B cell (primary cell): ENCODE measurements at regions not wholly inside any gene's neighbourhood (a gene's known extent, or its start where the extent isn't known, plus 50 kb on each side); places are given as distances from the start of the nearest gene placed in this dataset.

Experiments used
- ATAC-seq: fragments of 200-7000 bp; cut with Tn5 transposase; one replicate; pipeline ENCODE4 v1.10.0; 2021; ENCODE audit warnings: low read depth, mild to moderate bottlenecking, moderate number of reproducible peaks, moderate library complexity
- CTCF ChIA-PET: fragments of 350-600 bp; sonication (Branson Sonifier 250); formaldehyde crosslinking; loops from one replicate; lab custom pipeline; 2021; ENCODE audit warnings: antibody characterized with exemption, inconsistent platforms; lab: Charles Lee
- POLR2A ChIA-PET: fragments of 350-600 bp; sonication (Branson Sonifier 250); formaldehyde crosslinking; loops from one replicate; lab custom pipeline; 2021; ENCODE audit warnings: antibody characterized with exemption; lab: Charles Lee
- DNase-seq: peaks from one replicate; pipeline ENCODE4 v3.0.0; 2013
- H2AFZ ChIP-seq: 2 replicates; pipeline ENCODE4 v1.6.1; 2012; ENCODE audit warnings: mild to moderate bottlenecking, low read depth, low read length; ENCODE audit not compliant: insufficient read depth, poor library complexity, severe bottlenecking
- H3K27ac ChIP-seq, 2 donors: 1 replicate in 1 of 2; 2 replicates in 1 of 2; pipeline ENCODE4 v1.5.1; 2012 to 2013; ENCODE audit warnings: low read length in 2 of 2, mild to moderate bottlenecking in 2 of 2, moderate library complexity in 1 of 2
- H3K27me3 ChIP-seq, 4 experiments: fragments of 200-600 bp in 1 of 4; sonication (generic) in 1 of 4; replicated peaks in 1 of 4; 1 replicate in 2 of 4; 2 replicates in 2 of 4; pipeline versions ENCODE4 v1.6.1 to v1.7.0; 2013 to 2016; ENCODE audit warnings: low read length in 3 of 4, mild to moderate bottlenecking in 2 of 4, mixed read lengths in 1 of 4, moderate library complexity in 1 of 4; ENCODE audit not compliant: insufficient read depth in 4 of 4, control insufficient read depth in 3 of 4; ENCODE audit errors: control extremely low read depth in 1 of 4
- H3K36me3 ChIP-seq, 2 experiments: replicated peaks in 1 of 2; 1 replicate in 1 of 2; 2 replicates in 1 of 2; pipeline versions ENCODE4 v1.6.1 to v1.7.1; 2013; ENCODE audit warnings: low read length in 1 of 2; ENCODE audit not compliant: insufficient read depth in 2 of 2, control insufficient read depth in 1 of 2; ENCODE audit errors: control extremely low read depth in 1 of 2, extremely low read depth in 1 of 2
- H3K4me1 ChIP-seq, 2 donors: fragments of 200-600 bp in 1 of 2; sonication (generic) in 1 of 2; 1 replicate in 1 of 2; 2 replicates in 1 of 2; pipeline versions ENCODE4 v1.5.1 to v1.6.1; 2013 to 2017; ENCODE audit warnings: low read length in 2 of 2; ENCODE audit not compliant: control insufficient read depth in 2 of 2, insufficient read depth in 2 of 2
- H3K4me2 ChIP-seq: replicated peaks from 2 replicates; pipeline ENCODE3; 2012; ENCODE audit warnings: mild to moderate bottlenecking, low read depth, low read length; ENCODE audit not compliant: poor library complexity, severe bottlenecking
- H3K4me3 ChIP-seq, 5 experiments: fragments of 200-600 bp in 1 of 5; sonication (generic) in 1 of 5; 1 replicate in 3 of 5; 2 replicates in 2 of 5; pipeline versions ENCODE4 v1.5.1 to v1.7.0; 2011 to 2016; ENCODE audit warnings: low read length in 4 of 5, mild to moderate bottlenecking in 4 of 5, low read depth in 2 of 5, control low read depth in 1 of 5, moderate library complexity in 1 of 5; ENCODE audit not compliant: insufficient read depth in 1 of 5; ENCODE audit errors: control extremely low read depth in 1 of 5, extremely low read depth in 1 of 5
- H3K79me2 ChIP-seq: fragments of 200-600 bp; sonication (generic); one replicate; pipeline ENCODE4 v1.6.0; 2016; ENCODE audit warnings: low read length; ENCODE audit not compliant: control insufficient read depth, insufficient read depth
- H3K9ac ChIP-seq: fragments of 200-600 bp; sonication (generic); 2 replicates; pipeline ENCODE4 v1.6.1; 2017; ENCODE audit warnings: mild to moderate bottlenecking, low read length, moderate library complexity
- H3K9me3 ChIP-seq, 3 donors: one replicate each; pipeline versions ENCODE4 v1.6.1 to v1.7.1; 2013; ENCODE audit warnings: low read length in 2 of 3; ENCODE audit not compliant: control insufficient read depth in 2 of 3, insufficient read depth in 1 of 3; ENCODE audit errors: control extremely low read depth in 1 of 3
- H4K20me1 ChIP-seq: 2 replicates; pipeline ENCODE4 v1.6.0; 2012; ENCODE audit warnings: mild to moderate bottlenecking, low read length; ENCODE audit not compliant: insufficient read depth, control insufficient read depth, poor library complexity, severe bottlenecking
- H3K27ac Mint-ChIP-seq: one replicate; pipeline ENCODE4 v1.8.0; 2021; ENCODE audit warnings: mixed read lengths
- H3K27me3 Mint-ChIP-seq: one replicate; pipeline ENCODE4 v1.8.0; 2021; ENCODE audit warnings: mixed read lengths
- H3K4me1 Mint-ChIP-seq: one replicate; pipeline ENCODE4 v1.8.0; 2021; ENCODE audit warnings: mixed read lengths
- H3K4me3 Mint-ChIP-seq: one replicate; pipeline ENCODE4 v1.8.0; 2021; ENCODE audit warnings: mixed read lengths
- H3K9me3 Mint-ChIP-seq: one replicate; pipeline ENCODE4 v1.8.0; 2022; ENCODE audit warnings: mixed read lengths; ENCODE audit not compliant: insufficient read depth
- CTCF ChIP-seq: fragments of 200-600 bp; IDR thresholded peaks from one replicate; pipeline ENCODE4 v1.8.0; 2022; ENCODE audit warnings: antibody characterized with exemption, mild to moderate bottlenecking
- EZH2 ChIP-seq: IDR thresholded peaks from 2 replicates; pipeline ENCODE4 v1.6.1; 2012; ENCODE audit warnings: borderline replicate concordance, low read depth, mild to moderate bottlenecking, moderate library complexity, low read length; ENCODE audit not compliant: insufficient read depth, poor library complexity, severe bottlenecking
- WGBS: methylation state at CpG from one replicate; pipeline ENCODE4 v1.1.5; 2013; ENCODE audit warnings: missing lambda C conversion rate; ENCODE audit not compliant: insufficient coverage; 5-methylcytosine and 5-hydroxymethylcytosine counted together
- intact Hi-C: fragments of 100-400 bp; cut with micrococcal nuclease; formaldehyde crosslinking; loops from one replicate; pipeline ENCODE4 v1.10.0; 2022

GRCh38 chr5:152285764-152286163 is 119.3 kb downstream of the NMUR2 start:
- Histone ChIP-seq H3K79me2 (no peaks in the 10 kb centered on the region), H3K27me3 (peaks cover 0 to 6% (median 2%) of the 10 kb centered on the region in 4 experiments), H3K9me3 (no peaks in the 10 kb centered on the region), H2AFZ (no peak overlapping the region), H3K9ac (no peak overlapping the region), H3K36me3 (no peaks in the 10 kb centered on the region), H3K4me2 (no peak overlapping the region), H3K4me1 (no peaks in the 10 kb centered on the region), H3K27ac (no peak overlapping the region), H3K4me3 (no peak overlapping the region), H4K20me1 (no peaks in the 10 kb centered on the region)
- WGBS, result 67% methylated on average over 2 of the region's 3 CpGs
- no peak for DNase-seq
- Mint-ChIP-seq H3K4me3 (no peak overlapping the region), H3K27ac (no peak overlapping the region), H3K4me1 (no peaks in the 10 kb centered on the region), H3K27me3 (no peaks in the 10 kb centered on the region), H3K9me3 (peaks cover 2% of the 10 kb centered on the region)
- no peak for ATAC-seq
- intact Hi-C loops, result no loop called here
- POLR2A ChIA-PET, result interaction anchor here (0.6 kb wide), 1 partner anchor 10 kb away, joined by 3 read pairs; no protein-coding TSS in a partner anchor
- no peak for TF ChIP-seq EZH2
- no peak for TF ChIP-seq CTCF
- CTCF ChIA-PET, result no interaction called here

GRCh38 chr5:152282331-152282730 is 122.7 kb downstream of the NMUR2 start:
- no peaks in the 10 kb centered on the region for H3K79me2 ChIP-seq
- H3K4me2 ChIP-seq, result no peak overlapping the region
- H4K20me1 ChIP-seq, result no peaks in the 10 kb centered on the region
- H3K9me3 ChIP-seq, result no peaks in the 10 kb centered on the region
- Mint-ChIP-seq H3K4me3 (no peak overlapping the region), H3K9me3 (peaks cover 2% of the 10 kb centered on the region), H3K4me1 (no peaks in the 10 kb centered on the region), H3K27ac (no peak overlapping the region), H3K27me3 (peaks cover 5% of the 10 kb centered on the region)
- H2AFZ ChIP-seq, result no peak overlapping the region
- POLR2A ChIA-PET, result no interaction called here
- intact Hi-C loops, result no loop called here
- WGBS, result no CpG with 5 or more reads among the region's 1 CpG
- ATAC-seq (no peak), DNase-seq (no peak)
- TF ChIP-seq CTCF (no peak), EZH2 (no peak)
- no peak overlapping the region for H3K4me3 ChIP-seq
- CTCF ChIA-PET, result no interaction called here
- no peak overlapping the region for H3K9ac ChIP-seq
- no peak overlapping the region for H3K27ac ChIP-seq
- no peaks in the 10 kb centered on the region for H3K4me1 ChIP-seq
- H3K36me3 ChIP-seq, result no peaks in the 10 kb centered on the region
- H3K27me3 ChIP-seq, result peaks cover 0 to 6% (median 2%) of the 10 kb centered on the region in 4 experiments
